ENCODE measurements at regions not wholly inside any gene's neighbourhood (a gene's known extent, or its start where the extent isn't known, plus 50 kb on each side); places are given as distances from the start of the nearest gene placed in this dataset.
"Not testable (repeated sequence)": the region's sequence is repeated elsewhere in the genome, so short reads cannot be mapped to it uniquely, and the experiment has no call there.

GRCh38 chr7:136303162-136303561 is 326.0 kb upstream of the MTPN start:
- no peak for DNase-seq

GRCh38 chr7:136302049-136302448 is 324.9 kb upstream of the MTPN start:
- no peak for DNase-seq

GRCh38 chr7:136294977-136295376 is 317.8 kb upstream of the MTPN start:
- DNase-seq: no peak

GRCh38 chr7:136293841-136294391 is 316.8 kb upstream of the MTPN start:
- DNase-seq: no peak

GRCh38 chr7:136293272-136293671 is 316.1 kb upstream of the MTPN start:
- no peak for DNase-seq

- no peak for DNase-seq
Measured at GRCh38 chr7:136292365-136292764, 315.2 kb upstream of the MTPN start.

GRCh38 chr7:136290351-136290750 is 313.2 kb upstream of the MTPN start:
- DNase-seq: no peak

- no peak for DNase-seq
Measured at GRCh38 chr7:136278057-136278456, 300.9 kb upstream of the MTPN start.

- no peak for DNase-seq
Measured at GRCh38 chr7:136275794-136276193, 298.6 kb upstream of the MTPN start.

- no peak for DNase-seq
Measured at GRCh38 chr7:136274636-136275345, 297.6 kb upstream of the MTPN start.

- DNase-seq: no peak
Measured at GRCh38 chr7:136272934-136273333, 295.8 kb upstream of the MTPN start.

- DNase-seq: no peak
Measured at GRCh38 chr7:136267822-136268221, 290.7 kb upstream of the MTPN start.

- no peak for DNase-seq
Measured at GRCh38 chr7:136266457-136266856, 289.3 kb upstream of the MTPN start.

- not testable (repeated sequence) for DNase-seq
Measured at GRCh38 chr7:136264304-136264703, 287.1 kb upstream of the MTPN start.

- not testable (repeated sequence) for DNase-seq
Measured at GRCh38 chr7:136263112-136263860, 286.1 kb upstream of the MTPN start.

GRCh38 chr7:136260591-136260990 is 283.4 kb upstream of the MTPN start:
- not testable (repeated sequence) for DNase-seq

GRCh38 chr7:136259074-136259473 is 281.9 kb upstream of the MTPN start:
- DNase-seq: no peak

GRCh38 chr7:136256491-136256890 is 279.3 kb upstream of the MTPN start:
- no peak for DNase-seq

- no peak for DNase-seq
Measured at GRCh38 chr7:136254148-136254547, 277.0 kb upstream of the MTPN start.

- DNase-seq: no peak
Measured at GRCh38 chr7:136251826-136252225, 274.7 kb upstream of the MTPN start.

GRCh38 chr7:136247211-136247610 is 270.1 kb upstream of the MTPN start:
- DNase-seq: no peak

GRCh38 chr7:136245327-136246004 is 268.3 kb upstream of the MTPN start:
- no peak for DNase-seq

- DNase-seq: no peak
Measured at GRCh38 chr7:136234040-136234439, 256.9 kb upstream of the MTPN start.

GRCh38 chr7:136230210-136230609 is 253.1 kb upstream of the MTPN start:
- no peak for DNase-seq
